ENCODE measurements at regions not wholly inside any gene's neighbourhood (a gene's known extent, or its start where the extent isn't known, plus 50 kb on each side); places are given as distances from the start of the nearest gene placed in this dataset.

DNA sequence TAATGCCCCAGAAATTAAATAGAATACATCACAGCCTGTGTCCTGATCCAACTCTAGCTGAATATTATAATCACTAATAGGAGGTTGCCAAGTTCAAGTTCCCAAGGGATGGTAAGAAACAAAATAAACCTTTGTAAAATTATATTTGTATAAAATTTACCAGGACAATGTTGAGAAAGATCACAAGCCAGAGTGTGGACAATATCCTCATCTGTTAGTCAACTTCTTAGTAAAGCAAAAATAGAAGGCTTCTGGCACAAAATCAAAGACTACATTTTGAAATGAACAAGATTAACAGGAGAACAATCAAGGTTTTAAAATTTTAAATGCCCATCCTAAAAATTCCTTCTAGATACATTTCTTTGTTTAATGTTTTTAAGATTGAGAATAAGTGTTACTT is 290.4 kb upstream of the HSF2 start:
- Histone ChIP-seq H3K79me2 (replicated peaks; ENCODE audit: insufficient read depth, low read length) (no peaks in the 10 kb centered on the region), H3F3A (ENCODE audit: insufficient read depth, low read length, poor library complexity, severe bottlenecking) (no peaks in the 10 kb centered on the region), H3K4me3 (ENCODE audit: low read length) (no peak overlapping the region), H3K27me3 (ENCODE audit: insufficient read depth, low read depth, low read length) (no peaks in the 10 kb centered on the region), H3K9ac (ENCODE audit: low read length) (no peak overlapping the region), H4K20me1 (ENCODE audit: insufficient read depth) (no peaks in the 10 kb centered on the region), H3K4me2 (ENCODE audit: low read length) (no peak overlapping the region), H3K27ac (ENCODE audit: low read length) (no peak overlapping the region), H2AFZ (ENCODE audit: low read depth, low read length) (no peak overlapping the region), H3K9me2 (ENCODE audit: insufficient read depth, low read length) (no peaks in the 10 kb centered on the region), H3K36me3 (ENCODE audit: insufficient read depth, low read length) (no peaks in the 10 kb centered on the region), H3K9me3 (ENCODE audit: low read length) (no peaks in the 10 kb centered on the region)
- TF ChIP-seq MXI1 (conservative IDR thresholded peaks at IDR 0.05; ENCODE audit: poor library complexity, severe bottlenecking) (no peak), TAF1 (IDR thresholded peaks at IDR 0.05; ENCODE audit: low read depth) (no peak), RAD21 (conservative IDR thresholded peaks at IDR 0.05) (no peak), EP300 (conservative IDR thresholded peaks at IDR 0.05; ENCODE audit: poor library complexity, severe bottlenecking) (no peak), SMC3 (conservative IDR thresholded peaks at IDR 0.05; ENCODE audit: poor library complexity) (no peak), POLR2AphosphoS5 (IDR thresholded peaks at IDR 0.05) (no peak), EZH2 (IDR thresholded peaks at IDR 0.05; ENCODE audit: borderline replicate concordance, insufficient read depth, low read length, poor library complexity, severe bottlenecking) (no peak)
- TF ChIP-seq, protein P1, sequence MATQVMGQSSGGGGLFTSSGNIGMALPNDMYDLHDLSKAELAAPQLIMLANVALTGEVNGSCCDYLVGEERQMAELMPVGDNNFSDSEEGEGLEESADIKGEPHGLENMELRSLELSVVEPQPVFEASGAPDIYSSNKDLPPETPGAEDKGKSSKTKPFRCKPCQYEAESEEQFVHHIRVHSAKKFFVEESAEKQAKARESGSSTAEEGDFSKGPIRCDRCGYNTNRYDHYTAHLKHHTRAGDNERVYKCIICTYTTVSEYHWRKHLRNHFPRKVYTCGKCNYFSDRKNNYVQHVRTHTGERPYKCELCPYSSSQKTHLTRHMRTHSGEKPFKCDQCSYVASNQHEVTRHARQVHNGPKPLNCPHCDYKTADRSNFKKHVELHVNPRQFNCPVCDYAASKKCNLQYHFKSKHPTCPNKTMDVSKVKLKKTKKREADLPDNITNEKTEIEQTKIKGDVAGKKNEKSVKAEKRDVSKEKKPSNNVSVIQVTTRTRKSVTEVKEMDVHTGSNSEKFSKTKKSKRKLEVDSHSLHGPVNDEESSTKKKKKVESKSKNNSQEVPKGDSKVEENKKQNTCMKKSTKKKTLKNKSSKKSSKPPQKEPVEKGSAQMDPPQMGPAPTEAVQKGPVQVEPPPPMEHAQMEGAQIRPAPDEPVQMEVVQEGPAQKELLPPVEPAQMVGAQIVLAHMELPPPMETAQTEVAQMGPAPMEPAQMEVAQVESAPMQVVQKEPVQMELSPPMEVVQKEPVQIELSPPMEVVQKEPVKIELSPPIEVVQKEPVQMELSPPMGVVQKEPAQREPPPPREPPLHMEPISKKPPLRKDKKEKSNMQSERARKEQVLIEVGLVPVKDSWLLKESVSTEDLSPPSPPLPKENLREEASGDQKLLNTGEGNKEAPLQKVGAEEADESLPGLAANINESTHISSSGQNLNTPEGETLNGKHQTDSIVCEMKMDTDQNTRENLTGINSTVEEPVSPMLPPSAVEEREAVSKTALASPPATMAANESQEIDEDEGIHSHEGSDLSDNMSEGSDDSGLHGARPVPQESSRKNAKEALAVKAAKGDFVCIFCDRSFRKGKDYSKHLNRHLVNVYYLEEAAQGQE (IDR thresholded peaks at IDR 0.05; ENCODE audit: borderline replicate concordance) = no peak
- TF ChIP-seq, protein P2, sequence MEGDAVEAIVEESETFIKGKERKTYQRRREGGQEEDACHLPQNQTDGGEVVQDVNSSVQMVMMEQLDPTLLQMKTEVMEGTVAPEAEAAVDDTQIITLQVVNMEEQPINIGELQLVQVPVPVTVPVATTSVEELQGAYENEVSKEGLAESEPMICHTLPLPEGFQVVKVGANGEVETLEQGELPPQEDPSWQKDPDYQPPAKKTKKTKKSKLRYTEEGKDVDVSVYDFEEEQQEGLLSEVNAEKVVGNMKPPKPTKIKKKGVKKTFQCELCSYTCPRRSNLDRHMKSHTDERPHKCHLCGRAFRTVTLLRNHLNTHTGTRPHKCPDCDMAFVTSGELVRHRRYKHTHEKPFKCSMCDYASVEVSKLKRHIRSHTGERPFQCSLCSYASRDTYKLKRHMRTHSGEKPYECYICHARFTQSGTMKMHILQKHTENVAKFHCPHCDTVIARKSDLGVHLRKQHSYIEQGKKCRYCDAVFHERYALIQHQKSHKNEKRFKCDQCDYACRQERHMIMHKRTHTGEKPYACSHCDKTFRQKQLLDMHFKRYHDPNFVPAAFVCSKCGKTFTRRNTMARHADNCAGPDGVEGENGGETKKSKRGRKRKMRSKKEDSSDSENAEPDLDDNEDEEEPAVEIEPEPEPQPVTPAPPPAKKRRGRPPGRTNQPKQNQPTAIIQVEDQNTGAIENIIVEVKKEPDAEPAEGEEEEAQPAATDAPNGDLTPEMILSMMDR (IDR thresholded peaks at IDR 0.05; ENCODE audit: poor library complexity, severe bottlenecking) = no peak

DNA sequence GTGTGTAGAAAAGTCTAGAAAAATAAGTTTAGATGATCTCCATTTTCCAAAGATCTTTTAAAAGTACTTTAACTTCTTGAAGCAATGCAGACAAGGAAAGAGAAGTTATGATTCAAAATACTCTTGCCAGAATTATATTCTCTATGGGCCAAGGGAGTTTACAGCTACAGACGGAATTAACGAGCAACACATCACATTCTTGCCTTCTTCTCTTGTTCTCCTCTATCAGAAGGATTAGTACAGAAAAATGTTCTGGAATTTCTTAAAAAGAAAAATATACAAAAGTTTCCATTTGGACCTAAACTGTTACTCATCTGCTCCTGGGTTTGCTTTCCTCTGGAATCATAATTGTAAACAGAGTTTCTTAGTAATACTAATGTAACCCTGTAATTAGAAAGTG is 284.7 kb upstream of the HSF2 start:
- Histone ChIP-seq H3K27ac (ENCODE audit: low read length) (no peak overlapping the region), H3K9ac (ENCODE audit: low read length) (no peak overlapping the region), H3K27me3 (ENCODE audit: insufficient read depth, low read depth, low read length) (no peaks in the 10 kb centered on the region), H3K4me3 (ENCODE audit: low read length) (no peak overlapping the region), H3K9me3 (ENCODE audit: low read length) (no peaks in the 10 kb centered on the region), H3K36me3 (ENCODE audit: insufficient read depth, low read length) (no peaks in the 10 kb centered on the region), H3K9me2 (ENCODE audit: insufficient read depth, low read length) (no peaks in the 10 kb centered on the region), H3K79me2 (replicated peaks; ENCODE audit: insufficient read depth, low read length) (no peaks in the 10 kb centered on the region), H3F3A (ENCODE audit: insufficient read depth, low read length, poor library complexity, severe bottlenecking) (no peaks in the 10 kb centered on the region), H3K4me2 (ENCODE audit: low read length) (no peak overlapping the region), H4K20me1 (ENCODE audit: insufficient read depth) (no peaks in the 10 kb centered on the region), H2AFZ (ENCODE audit: low read depth, low read length) (no peak overlapping the region)
- TF ChIP-seq, protein P1 (IDR thresholded peaks at IDR 0.05; ENCODE audit: borderline replicate concordance) = no peak
- TF ChIP-seq, protein P2 (IDR thresholded peaks at IDR 0.05; ENCODE audit: poor library complexity, severe bottlenecking) = no peak
- no peak for TF ChIP-seq EP300 (conservative IDR thresholded peaks at IDR 0.05; ENCODE audit: poor library complexity, severe bottlenecking)
- no peak for TF ChIP-seq SMC3 (conservative IDR thresholded peaks at IDR 0.05; ENCODE audit: poor library complexity)
- TF ChIP-seq RAD21 (conservative IDR thresholded peaks at IDR 0.05) = no peak
- no peak for TF ChIP-seq POLR2AphosphoS5 (IDR thresholded peaks at IDR 0.05)
- no peak for TF ChIP-seq TAF1 (IDR thresholded peaks at IDR 0.05; ENCODE audit: low read depth)
- no peak for TF ChIP-seq EZH2 (IDR thresholded peaks at IDR 0.05; ENCODE audit: borderline replicate concordance, insufficient read depth, low read length, poor library complexity, severe bottlenecking)
- TF ChIP-seq MXI1 (conservative IDR thresholded peaks at IDR 0.05; ENCODE audit: poor library complexity, severe bottlenecking) = no peak
